ENCODE measurements at regions not wholly inside any gene's neighbourhood (a gene's known extent, or its start where the extent isn't known, plus 50 kb on each side); places are given as distances from the start of the nearest gene placed in this dataset.

DNA sequence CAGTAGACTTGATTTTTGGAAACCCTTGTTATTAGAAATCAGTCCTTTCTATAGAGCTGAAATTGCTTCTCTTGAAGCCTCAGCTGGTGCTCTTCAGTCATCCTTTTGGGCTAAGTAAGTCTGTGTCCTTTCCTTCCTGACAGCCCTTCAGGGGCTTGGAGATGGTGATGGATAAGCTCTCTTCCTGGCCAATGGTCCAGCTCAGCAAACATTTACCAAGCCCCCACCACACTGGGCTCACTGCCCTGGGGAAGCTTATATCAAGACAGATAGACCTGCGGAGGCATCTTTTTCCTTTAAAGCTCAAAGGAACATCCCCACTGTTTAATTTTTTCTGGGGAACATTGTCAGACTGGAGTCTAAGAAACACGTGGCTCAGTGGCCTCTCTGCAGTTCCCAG is 139.6 kb downstream of the HAPSTR1 start:
- DNase-seq (ENCODE audit: low spot score) = no peak
- no peak for ATAC-seq (ENCODE audit: low FRiP score)
- TF ChIP-seq, protein P1, sequence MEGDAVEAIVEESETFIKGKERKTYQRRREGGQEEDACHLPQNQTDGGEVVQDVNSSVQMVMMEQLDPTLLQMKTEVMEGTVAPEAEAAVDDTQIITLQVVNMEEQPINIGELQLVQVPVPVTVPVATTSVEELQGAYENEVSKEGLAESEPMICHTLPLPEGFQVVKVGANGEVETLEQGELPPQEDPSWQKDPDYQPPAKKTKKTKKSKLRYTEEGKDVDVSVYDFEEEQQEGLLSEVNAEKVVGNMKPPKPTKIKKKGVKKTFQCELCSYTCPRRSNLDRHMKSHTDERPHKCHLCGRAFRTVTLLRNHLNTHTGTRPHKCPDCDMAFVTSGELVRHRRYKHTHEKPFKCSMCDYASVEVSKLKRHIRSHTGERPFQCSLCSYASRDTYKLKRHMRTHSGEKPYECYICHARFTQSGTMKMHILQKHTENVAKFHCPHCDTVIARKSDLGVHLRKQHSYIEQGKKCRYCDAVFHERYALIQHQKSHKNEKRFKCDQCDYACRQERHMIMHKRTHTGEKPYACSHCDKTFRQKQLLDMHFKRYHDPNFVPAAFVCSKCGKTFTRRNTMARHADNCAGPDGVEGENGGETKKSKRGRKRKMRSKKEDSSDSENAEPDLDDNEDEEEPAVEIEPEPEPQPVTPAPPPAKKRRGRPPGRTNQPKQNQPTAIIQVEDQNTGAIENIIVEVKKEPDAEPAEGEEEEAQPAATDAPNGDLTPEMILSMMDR (IDR thresholded peaks at IDR 0.05) = no peak

DNA sequence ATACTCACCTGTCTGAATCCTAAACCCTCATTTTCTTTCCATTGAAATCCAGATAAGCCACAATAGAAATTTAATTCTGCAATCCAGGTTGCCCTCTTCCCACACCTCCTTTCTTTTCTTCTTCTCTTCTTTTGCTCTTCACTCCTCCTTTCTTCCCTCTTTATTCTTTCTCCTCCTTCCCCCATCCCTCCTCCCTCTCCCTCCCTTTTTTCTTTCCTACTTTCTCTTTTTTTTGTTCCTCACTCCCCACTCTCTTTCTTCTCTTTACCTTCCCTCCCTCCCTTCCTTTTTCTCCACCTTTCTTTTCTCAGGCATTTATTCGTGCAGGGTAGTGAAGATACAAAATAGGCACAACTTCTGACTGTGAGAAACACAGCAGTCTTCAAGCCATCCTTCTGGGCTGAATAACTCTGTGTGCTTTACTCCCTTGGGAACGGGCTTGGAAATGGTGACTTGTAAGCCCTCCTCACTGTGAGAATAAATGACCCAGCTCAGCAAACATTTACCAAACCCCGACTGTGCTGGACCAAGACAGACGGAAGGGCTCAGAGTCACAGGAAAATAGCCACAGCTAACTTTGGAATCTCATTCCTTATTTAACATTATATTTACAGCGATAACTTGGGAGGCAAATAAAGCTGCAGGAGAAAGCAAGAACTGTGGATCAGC is 140.8 kb downstream of the HAPSTR1 start:
- DNase-seq (ENCODE audit: low spot score) (no peak), ATAC-seq (ENCODE audit: low FRiP score) (no peak)
- TF ChIP-seq, protein P1 (IDR thresholded peaks at IDR 0.05) = no peak

DNA sequence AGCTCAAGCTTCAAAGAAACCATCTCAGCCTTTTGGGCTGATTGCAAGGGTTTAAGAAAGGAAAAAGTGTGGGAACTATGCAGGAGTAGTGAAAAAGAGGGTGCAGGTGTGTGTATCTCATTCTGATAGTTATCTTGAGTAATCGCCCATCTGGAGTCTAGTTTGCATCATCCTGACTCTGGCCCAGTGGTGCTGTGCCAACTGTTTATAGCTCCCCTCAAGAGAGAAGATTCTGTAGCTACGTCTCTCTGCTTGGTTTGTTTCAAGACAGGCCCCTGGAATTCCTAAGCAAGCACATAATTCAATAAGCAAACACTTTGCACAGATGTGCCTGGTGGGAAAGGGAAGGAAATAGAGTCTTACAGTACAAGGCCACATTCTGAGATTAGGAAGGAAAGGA is 144.4 kb downstream of the HAPSTR1 start:
- no peak for ATAC-seq (ENCODE audit: low FRiP score)
- DNase-seq (ENCODE audit: low spot score) = no peak
- TF ChIP-seq, protein P1 (IDR thresholded peaks at IDR 0.05) = no peak

DNA sequence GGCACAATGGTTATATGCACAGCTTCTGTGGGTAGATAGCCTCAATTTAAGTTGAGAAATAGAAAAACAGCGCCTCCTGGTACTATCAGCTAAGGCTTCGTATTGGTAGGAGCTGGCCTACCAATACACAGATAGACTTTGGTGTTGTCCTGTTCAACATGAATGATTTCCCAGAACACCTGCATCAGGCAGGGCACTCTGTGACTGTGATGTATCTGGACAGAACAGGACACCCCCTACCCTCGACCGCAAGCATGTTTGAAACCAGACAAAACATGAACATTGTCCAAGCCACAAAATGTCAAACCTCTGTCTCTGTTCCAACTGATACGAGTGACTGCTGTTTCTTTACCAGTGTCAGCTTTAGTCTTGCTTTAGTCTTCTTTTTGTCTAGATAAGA is 144.9 kb downstream of the HAPSTR1 start:
- no peak for ATAC-seq (ENCODE audit: low FRiP score)
- TF ChIP-seq, protein P1 (IDR thresholded peaks at IDR 0.05) = no peak
- DNase-seq (ENCODE audit: low spot score) = no peak

DNA sequence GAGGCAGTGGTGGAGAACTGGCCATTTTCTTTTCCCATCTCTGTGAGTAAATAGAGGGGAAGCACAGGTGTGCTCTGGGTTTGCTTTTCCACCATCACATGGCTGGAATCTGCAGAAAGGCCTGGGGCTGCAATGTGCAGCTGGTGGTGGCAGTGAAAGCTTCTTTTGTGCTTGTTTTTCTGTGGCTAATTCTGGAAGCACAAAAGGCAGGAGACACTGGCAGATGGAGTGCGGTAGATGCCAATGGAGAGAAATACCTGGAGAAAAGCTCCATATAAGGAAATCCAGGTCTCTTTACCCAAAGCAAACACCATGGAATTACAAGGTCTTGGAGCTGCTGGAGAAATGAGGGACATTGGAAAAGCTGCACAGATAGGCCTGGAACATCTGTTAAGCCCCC is 146.9 kb downstream of the HAPSTR1 start:
- ATAC-seq (ENCODE audit: low FRiP score) (no peak), DNase-seq (ENCODE audit: low spot score) (no peak)
- TF ChIP-seq, protein P1 (IDR thresholded peaks at IDR 0.05) = no peak

DNA sequence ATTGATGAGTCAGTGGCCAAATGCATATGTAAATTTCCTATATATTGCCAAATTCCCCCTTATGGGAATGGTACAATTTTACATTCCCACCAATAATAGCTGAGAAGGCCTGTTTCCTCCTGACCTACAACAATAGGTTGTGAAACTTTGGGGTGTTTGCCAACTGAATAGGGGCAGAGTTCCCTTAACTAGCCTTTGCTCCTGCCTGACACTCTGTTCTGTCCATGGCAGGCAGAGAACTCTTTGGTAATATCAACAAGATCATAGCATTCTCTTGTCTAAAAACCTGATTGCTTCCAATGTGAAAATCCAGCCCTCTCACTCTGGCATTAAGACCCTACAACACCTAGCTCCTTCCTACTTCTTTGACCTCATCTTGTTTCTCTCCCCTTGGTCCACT is 149.7 kb downstream of the HAPSTR1 start:
- DNase-seq (ENCODE audit: low spot score) (no peak), ATAC-seq (ENCODE audit: low FRiP score) (no peak)
- TF ChIP-seq, protein P1 (IDR thresholded peaks at IDR 0.05) = no peak

DNA sequence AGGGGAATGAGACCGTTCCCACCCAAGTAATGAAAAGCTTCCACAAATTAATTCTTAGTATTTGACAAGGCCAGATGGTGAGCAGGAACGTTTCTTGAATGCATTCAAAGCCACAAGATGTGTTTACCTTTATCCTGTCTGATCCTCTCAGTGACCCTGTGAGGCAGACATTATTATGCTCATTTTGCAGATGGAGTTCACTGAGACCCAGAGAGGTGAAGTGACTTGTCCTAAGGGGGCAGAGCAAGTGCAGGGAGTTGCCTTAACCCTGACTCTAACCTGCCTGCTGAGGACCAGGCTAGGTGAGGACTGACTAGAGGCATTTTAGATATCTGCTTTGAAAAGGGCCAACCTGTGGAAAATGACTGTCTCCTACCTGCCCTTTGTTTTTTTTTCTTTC is 156.7 kb downstream of the HAPSTR1 start:
- no peak for DNase-seq (ENCODE audit: low spot score)
- TF ChIP-seq, protein P1 (IDR thresholded peaks at IDR 0.05) = no peak
- no peak for ATAC-seq (ENCODE audit: low FRiP score)

Data from omental fat pad (tissue), 3 donors.